Esophagus squamous epithelium (tissue), 4 donors: ENCODE measurements at regions not wholly inside any gene's neighbourhood (a gene's known extent, or its start where the extent isn't known, plus 50 kb on each side); places are given as distances from the start of the nearest gene placed in this dataset.

Source experiments
- POLR2A ChIP-seq, 4 donors: fragments of 450-650 bp; IDR thresholded peaks; one replicate each; pipeline ENCODE4 v1.6.1; 2017; ENCODE audit warnings: antibody characterized with exemption in 4 of 4, mild to moderate bottlenecking in 4 of 4, moderate library complexity in 3 of 4
- TF ChIP-seq, protein P1 (sequence below), 6 experiments: fragments of 450-650 bp in 4 of 6; fragments of 200-600 bp in 2 of 6; sonication (generic) in 2 of 6; IDR thresholded peaks; one replicate each; pipeline ENCODE4 v1.5.1; 2016 to 2019; ENCODE audit warnings: antibody characterized with exemption in 6 of 6, mild to moderate bottlenecking in 4 of 6, moderate library complexity in 4 of 6

DNA sequence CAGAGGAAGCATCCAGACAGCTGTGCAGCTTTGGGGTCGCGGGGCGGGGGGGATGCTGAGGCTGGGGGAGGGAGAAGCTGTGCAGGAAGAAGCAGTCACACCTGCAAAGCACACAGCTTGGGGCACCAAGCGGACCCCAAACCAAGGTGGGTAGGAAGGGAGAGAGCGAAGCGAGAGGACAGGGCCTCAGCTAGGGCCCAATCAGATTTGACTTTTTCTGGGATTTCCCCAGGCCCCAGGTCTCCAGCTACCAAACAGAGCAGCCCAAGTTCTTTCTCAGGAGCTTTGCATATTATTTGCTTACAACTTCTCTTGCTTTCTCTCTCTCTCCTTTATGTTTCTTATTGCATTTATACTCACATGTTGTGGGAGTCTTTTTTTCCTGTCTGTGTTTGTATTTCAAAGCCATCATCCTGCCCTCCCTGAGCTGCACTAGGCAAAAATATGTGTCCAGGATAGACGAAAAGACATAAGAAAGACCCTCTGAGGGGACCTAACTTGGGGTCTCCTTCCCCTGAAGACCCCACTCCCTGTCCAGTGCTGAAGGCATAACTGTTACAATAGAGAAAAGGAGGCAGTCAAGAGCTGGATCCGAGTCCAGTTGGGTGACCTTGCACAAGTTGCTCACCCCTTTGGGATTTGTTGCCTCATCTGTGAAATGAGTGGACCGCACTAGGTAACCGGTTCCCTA lies 50.6 kb upstream of the SMNDC1 start:
- TF ChIP-seq, protein P1, sequence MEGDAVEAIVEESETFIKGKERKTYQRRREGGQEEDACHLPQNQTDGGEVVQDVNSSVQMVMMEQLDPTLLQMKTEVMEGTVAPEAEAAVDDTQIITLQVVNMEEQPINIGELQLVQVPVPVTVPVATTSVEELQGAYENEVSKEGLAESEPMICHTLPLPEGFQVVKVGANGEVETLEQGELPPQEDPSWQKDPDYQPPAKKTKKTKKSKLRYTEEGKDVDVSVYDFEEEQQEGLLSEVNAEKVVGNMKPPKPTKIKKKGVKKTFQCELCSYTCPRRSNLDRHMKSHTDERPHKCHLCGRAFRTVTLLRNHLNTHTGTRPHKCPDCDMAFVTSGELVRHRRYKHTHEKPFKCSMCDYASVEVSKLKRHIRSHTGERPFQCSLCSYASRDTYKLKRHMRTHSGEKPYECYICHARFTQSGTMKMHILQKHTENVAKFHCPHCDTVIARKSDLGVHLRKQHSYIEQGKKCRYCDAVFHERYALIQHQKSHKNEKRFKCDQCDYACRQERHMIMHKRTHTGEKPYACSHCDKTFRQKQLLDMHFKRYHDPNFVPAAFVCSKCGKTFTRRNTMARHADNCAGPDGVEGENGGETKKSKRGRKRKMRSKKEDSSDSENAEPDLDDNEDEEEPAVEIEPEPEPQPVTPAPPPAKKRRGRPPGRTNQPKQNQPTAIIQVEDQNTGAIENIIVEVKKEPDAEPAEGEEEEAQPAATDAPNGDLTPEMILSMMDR (IDR thresholded peaks at IDR 0.05) = no peak
- TF ChIP-seq POLR2A (IDR thresholded peaks at IDR 0.05) = no peak
